T47D (cell line): ENCODE measurements at regions not wholly inside any gene's neighbourhood (a gene's known extent, or its start where the extent isn't known, plus 50 kb on each side); places are given as distances from the start of the nearest gene placed in this dataset.
"Not testable (repeated sequence)": the region's sequence is repeated elsewhere in the genome, so short reads cannot be mapped to it uniquely, and the experiment has no call there.

ENCODE experiments used
- DNase-seq, 2 experiments: peaks; one replicate each; pipeline versions ENCODE4 v3.0.0 to v3.0.0-alpha.2; 2011 to 2012; ENCODE audit warnings: low read depth in 1 of 2, low spot score in 1 of 2
- JUND ChIP-seq: IDR thresholded peaks from 2 replicates; pipeline ENCODE4 v1.6.1; 2012; ENCODE audit warnings: low read depth
- in situ Hi-C: cut with HindIII; loops from 2 replicates; pipeline ENCODE4 v1.10.0; 2016; ENCODE audit warnings: low sequenced_read_pairs, low pct_unique_long_range_greater_than_20kb

DNA sequence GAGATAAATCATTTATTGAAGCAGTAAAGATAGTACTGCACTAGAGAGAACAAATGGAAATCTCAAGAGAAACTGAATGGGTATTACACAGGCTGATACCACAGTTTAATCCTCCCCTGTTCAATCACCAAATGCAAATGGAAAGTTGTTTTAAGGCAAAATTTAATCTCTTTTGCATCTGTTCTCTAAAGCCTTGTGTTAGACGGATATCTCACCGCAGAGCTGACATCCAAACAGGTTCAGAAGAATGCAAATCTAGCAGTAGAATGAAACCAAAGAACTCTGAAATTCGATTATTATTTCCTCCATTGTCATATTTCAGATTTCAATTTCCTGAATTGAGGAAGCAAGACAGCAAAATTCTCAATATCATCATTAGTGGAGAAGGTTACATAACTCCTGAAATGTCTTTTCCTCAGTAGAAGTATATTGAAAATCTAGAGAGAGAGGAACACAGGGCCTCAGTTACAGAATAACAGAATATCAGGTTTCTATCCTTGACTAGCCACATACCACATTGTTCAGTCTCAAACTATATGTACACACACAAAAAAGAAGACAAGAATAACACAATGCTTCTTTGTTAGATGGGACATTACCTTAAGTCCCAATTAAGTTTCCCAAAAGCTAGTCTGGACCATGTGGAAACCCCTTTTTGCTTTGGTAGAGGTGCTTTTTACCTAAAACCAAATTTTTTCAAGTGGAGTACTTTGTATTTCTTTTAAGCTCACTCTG lies 94.1 kb upstream of the BANK1 start:
- in situ Hi-C loops = no loop called here
- TF ChIP-seq JUND = no peak
- no peak for DNase-seq

DNA sequence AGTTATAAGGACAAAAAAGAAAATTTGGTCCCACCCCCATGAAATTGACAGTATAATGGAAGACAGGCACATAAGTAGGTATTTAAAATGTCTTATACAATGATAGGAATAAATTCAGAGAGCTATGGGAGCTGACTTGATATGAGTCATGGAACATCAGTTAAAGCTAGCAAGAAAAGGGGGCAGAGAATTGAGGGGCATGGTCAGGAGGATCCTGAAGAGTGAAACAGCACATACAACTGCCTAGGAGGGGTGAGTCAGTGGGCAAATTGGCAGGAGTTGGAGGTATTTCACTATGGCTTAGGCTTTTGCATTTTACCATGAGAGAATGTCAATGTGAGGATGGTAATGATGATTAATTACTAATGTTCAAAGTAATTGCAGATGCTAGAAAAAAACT lies 95.4 kb upstream of the BANK1 start:
- TF ChIP-seq JUND = no peak
- in situ Hi-C loops = no loop called here
- no peak for DNase-seq

DNA sequence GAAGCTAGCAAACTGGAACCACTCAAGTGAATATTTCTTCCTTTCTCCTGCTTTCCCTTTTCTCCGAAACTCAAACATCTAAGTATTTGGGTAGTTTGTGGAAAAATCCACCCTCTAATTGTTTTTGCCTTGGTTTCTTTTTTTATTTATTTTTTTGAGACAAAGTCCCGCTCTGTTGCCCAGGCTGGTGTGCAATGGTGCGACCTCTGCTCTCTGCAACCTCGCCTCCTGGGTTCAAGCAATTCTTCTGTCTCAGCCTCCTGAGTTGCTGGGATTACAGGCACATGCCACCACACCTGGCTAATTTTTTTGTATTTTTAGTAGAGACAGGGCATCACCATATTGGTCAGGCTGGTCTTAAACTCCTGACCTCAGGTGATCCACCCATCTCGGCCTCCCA lies 96.1 kb upstream of the BANK1 start:
- in situ Hi-C loops = not testable (repeated sequence)

DNA sequence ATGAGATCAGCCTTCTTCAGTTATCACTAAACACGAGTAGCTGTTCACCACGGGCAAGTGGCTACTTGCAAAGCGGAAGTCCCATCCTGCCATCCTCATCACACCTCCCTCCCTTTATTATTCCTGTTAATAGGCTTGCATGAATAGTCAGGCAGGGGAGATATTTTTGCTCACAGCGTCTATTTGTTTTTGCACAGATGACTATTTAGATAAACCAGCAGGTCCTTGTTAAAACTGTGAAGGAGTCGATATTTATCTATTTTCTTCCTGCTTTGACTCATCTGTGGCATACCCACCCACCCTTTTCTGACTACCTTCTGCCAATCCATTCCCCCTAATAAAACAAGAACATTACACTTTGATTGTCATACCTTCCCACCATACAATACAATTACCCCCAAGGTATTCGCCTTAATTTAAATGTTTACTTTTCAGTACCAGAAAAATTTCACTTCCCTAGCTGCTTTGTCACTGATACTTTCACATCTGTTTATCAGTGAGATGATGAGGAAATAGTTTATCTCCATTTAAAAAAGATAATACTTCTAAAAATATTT lies 96.6 kb upstream of the BANK1 start:
- DNase-seq = peak in 1 of 2 experiments; percentile 3
- TF ChIP-seq JUND = no peak
- in situ Hi-C loops = no loop called here

More for the DNA sequence above, 96.1 kb upstream of the BANK1 start:
- not testable (repeated sequence) for DNase-seq

DNA sequence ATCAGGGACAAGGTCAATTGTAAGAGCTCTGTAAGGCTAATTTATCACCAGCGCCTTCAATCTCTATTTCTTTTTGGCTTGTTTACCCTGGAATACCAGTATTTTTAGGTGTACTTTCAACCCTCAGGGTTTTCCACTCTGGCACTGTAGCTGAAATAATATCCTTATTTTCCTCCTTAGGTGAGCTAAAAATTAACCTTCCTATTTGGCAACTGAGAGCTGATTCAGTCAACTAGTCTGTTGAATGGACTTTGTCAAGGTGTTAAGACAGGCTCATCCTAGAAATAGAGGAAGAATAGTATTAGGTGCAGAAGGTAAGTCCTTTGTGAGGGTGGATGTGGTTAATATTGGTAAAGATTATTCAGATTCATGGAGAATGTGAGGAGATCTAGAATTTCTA lies 101.3 kb upstream of the BANK1 start:
- no peak for TF ChIP-seq JUND
- DNase-seq = no peak
- in situ Hi-C loops = no loop called here

DNA sequence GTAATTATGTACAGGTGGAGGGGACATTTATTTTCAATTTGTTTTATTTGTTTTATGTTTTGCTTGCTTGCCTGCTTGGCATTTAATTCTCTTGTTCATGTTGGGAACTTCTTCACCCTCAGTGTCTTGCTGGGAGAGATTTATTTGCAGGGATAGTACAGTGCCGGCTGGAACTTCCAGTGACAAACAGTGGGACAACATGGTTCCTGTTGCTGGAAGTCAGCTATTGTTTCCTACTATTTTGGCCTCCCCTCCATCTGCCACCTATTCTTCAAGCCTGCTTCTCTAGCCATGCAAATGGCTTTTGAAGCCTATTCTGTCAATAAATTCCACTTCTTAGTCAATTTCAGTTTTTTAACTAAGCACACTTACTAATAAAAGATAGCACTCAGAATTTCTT lies 105.4 kb upstream of the BANK1 start:
- no peak for DNase-seq
- no peak for TF ChIP-seq JUND
- in situ Hi-C loops = no loop called here

DNA sequence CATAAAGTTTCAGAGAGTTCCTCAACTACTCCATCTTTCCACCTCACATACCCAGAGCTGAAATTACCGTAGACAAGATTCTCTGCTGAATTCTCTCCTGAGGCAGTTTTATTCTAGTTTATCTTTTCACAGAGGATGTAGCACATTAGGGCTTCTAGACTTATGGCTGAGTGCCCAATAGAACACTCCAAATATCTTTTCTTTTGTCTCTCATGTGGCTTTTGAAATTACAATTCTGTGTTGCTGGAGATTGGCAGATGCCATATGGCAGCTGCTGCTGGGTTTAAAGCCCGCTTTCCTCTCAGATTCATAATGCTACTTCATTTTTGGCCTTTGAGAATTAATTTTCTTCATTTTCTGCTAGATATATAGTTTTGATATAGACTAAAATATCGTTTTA lies 107.6 kb upstream of the BANK1 start:
- in situ Hi-C loops = no loop called here
- no peak for TF ChIP-seq JUND
- no peak for DNase-seq

DNA sequence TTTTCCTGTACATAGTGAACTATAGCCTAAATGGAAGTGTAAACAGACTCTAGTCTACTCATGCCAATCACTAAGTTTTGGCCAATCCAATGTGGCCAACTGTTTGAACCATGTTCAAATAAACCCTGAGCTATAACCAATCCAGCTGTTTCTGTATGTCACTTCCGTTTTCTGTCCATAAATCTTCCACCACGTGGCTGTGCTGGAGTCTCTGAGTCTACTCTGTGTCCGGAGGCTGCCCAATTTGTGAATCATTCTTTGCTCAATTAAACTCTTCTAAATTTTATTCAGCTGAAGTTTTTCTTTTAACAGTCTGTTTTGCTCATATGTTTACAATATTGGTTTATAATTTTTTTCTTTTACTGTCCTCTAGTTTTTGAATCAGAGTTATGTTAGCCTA lies 112.3 kb upstream of the BANK1 start:
- in situ Hi-C loops = no loop called here

DNA sequence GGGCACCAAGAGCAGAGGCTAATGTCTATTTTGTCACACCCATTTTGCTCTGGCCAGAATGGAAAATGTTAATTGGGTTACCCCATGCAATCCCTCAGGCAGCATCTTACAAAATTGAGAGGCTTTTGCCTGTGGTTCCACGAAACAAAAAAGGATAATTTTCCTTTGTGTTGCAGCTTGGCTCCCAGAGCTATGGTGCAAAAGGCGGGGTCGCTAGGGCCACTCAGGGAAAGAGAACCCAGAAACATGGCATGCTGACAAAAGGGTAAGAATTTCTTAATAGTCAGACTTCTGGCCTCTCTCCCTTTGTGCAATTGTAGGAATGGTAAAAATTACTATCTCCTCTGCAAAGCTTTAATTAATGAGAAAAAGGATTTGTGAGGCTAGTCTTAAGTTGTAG lies 119.6 kb upstream of the BANK1 start:
- in situ Hi-C loops = no loop called here
- no peak for DNase-seq
- no peak for TF ChIP-seq JUND

More for the DNA sequence above, 112.3 kb upstream of the BANK1 start:
- no peak for TF ChIP-seq JUND
- no peak for DNase-seq

DNA sequence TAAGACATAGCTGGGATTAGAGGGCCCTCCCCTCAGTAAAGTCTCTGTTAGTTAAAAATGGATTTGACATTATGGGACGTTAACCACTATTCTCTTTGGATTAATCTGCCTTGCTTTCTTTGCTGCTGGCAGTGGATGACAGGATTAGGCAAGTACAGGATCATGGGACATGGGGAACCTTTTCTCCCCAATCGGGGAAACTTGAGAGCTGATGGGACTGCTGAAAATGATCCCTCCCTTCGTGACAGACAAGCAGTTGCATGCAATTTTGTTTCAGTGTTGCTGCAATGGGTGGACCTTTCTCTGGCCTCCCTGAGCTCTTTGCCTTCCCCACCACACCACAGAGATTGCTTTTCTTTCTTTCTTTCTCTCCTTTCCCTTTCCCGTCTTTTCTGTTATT lies 120.2 kb upstream of the BANK1 start:
- no peak for DNase-seq
- no peak for TF ChIP-seq JUND
- in situ Hi-C loops = no loop called here

DNA sequence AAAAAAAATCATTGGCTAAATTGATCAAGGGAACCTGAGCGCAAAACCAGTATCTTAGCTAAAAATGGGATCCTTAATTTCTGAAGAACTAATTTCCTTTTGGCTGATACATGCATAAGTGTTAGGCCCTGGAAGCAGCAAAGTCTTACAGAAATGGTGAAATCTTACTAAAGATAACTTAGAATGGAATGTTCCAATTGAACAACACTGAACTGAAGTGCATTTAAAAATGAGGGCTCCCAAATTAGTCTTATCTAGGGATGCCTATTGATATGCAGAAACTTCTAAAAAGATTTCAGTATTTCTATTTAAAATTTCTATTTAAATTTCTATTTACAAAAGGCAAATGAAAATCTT lies 120.7 kb upstream of the BANK1 start:
- in situ Hi-C loops = no loop called here
- TF ChIP-seq JUND = no peak
- DNase-seq = no peak

DNA sequence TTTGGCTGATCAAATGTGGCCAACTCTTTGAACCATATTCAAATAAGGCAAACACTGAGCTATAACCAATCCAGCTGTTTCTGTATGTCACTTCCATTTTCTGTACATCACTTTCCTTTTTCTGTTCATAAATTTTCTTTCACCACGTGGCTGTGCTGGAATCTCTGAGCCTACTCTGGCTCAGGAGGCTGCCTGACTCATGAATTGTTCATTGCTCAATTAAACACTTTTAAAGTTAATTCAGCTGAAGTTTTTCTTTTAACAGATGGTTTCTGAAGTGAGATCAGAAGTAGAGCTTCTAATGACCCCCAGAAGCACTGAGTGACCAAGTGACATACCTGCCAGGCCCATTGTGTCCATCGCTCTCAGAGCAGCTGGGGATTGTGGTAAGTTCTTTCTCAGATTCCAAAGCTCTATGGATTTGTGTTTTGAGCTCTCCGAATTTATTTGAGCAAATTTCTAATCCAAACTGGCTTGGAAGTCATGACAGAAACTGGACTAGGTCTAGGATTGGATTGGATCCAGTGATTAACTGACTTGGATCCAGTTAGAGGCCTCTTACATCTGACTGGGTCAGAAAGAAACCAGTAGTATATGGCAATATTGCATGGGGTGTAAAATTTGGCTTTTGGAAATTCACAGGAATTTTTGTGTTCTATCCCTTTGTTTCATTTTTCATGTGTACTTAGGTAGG lies 121.2 kb upstream of the BANK1 start:
- DNase-seq = no peak
- no peak for TF ChIP-seq JUND
- in situ Hi-C loops = no loop called here

DNA sequence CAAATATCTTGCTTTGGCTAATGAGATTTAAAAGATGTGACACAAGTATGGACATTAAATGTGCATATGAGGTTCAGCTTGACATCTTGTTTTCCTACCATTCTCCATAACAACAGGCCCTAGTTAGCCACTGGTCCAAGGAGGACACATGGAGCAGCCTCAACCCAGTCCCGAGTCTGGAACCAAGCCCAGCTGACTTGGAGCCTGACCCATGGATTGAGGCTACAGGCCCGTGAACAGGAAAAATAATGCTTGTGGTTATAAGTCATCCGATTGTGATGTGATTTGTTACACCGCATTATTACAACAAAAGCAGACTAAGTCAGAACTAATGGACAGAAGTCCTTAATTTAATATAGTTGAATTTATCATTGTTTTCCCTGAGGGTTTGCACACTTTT lies 123.2 kb upstream of the BANK1 start:
- DNase-seq = no peak
- in situ Hi-C loops = no loop called here
- no peak for TF ChIP-seq JUND
